Lower leg skin (tissue), 4 donors: ENCODE measurements at regions not wholly inside any gene's neighbourhood (a gene's known extent, or its start where the extent isn't known, plus 50 kb on each side); places are given as distances from the start of the nearest gene placed in this dataset.

Experiments used
- DNase-seq, 2 donors: peaks; one replicate each; pipeline ENCODE4 v3.0.0-alpha.2; 2019; ENCODE audit warnings: low spot score in 2 of 2
- H3K4me3 ChIP-seq: fragments of 200-600 bp; sonication (generic); 2 replicates; pipeline ENCODE4 v1.5.1; 2017; ENCODE audit warnings: mild to moderate bottlenecking, low read depth; ENCODE audit not compliant: poor library complexity, severe bottlenecking
- CTCF ChIP-seq, 3 donors: fragments of 450-650 bp; IDR thresholded peaks; one replicate each; pipeline ENCODE4 v1.5.1; 2016; ENCODE audit warnings: antibody characterized with exemption in 3 of 3, mild to moderate bottlenecking in 3 of 3, moderate library complexity in 2 of 3
- POLR2A ChIP-seq, 2 donors: fragments of 450-650 bp; IDR thresholded peaks; one replicate each; pipeline ENCODE4 v1.6.1; 2016 to 2017; ENCODE audit warnings: antibody characterized with exemption in 2 of 2, mild to moderate bottlenecking in 1 of 2, moderate library complexity in 1 of 2
- WGBS, 2 donors: methylation state at CpG; one replicate each; pipeline ENCODE4 v1.1.5; 2018; 5-methylcytosine and 5-hydroxymethylcytosine counted together
- intact Hi-C: fragments of 100-400 bp; cut with DNase I; formaldehyde crosslinking; loops from one replicate; pipeline ENCODE4 v1.15.0; 2023; ENCODE audit warnings: low total_unique reads

GRCh38 chr3:135499426-135499825, 466.1 kb upstream of the PPP2R3A start:
- TF ChIP-seq POLR2A (IDR thresholded peaks at IDR 0.05) (no peak), CTCF (IDR thresholded peaks at IDR 0.05) (no peak)
- 94 to 97% methylated on average over 2 of the region's 2 CpGs for WGBS, 2 donors
- intact Hi-C loops: no loop called here
- no peak for DNase-seq
- H3K4me3 ChIP-seq: no peak overlapping the region

GRCh38 chr3:135500034-135500433, 465.5 kb upstream of the PPP2R3A start:
- TF ChIP-seq CTCF (IDR thresholded peaks at IDR 0.05) (no peak), POLR2A (IDR thresholded peaks at IDR 0.05) (no peak)
- H3K4me3 ChIP-seq: no peak overlapping the region
- no peak for DNase-seq
- intact Hi-C loops: loop anchor here (5.0 kb wide), 1 partner anchor 708 kb away; no protein-coding TSS in a partner anchor
- 89 to 92% methylated on average over 3 of the region's 3 CpGs for WGBS, 2 donors

- WGBS, 2 donors: 62 to 65% methylated on average over 11 of the region's 11 CpGs
- no peak for DNase-seq
- H3K4me3 ChIP-seq: no peak overlapping the region
- intact Hi-C loops: loop anchor here (5.0 kb wide), 1 partner anchor 711 kb away; no protein-coding TSS in a partner anchor
- no peak for TF ChIP-seq POLR2A (IDR thresholded peaks at IDR 0.05)
- TF ChIP-seq CTCF (IDR thresholded peaks at IDR 0.05): no peak
Measured at GRCh38 chr3:135503065-135503759, 462.3 kb upstream of the PPP2R3A start.

- 27 to 31% methylated on average over 18 of the region's 18 CpGs for WGBS, 2 donors
- DNase-seq: peak in 1 of 2 donors; percentile 44
- intact Hi-C loops: loop anchor here (5.0 kb wide), 1 partner anchor 712 kb away; no protein-coding TSS in a partner anchor
- no peak overlapping the region for H3K4me3 ChIP-seq
- TF ChIP-seq POLR2A (IDR thresholded peaks at IDR 0.05) (no peak), CTCF (IDR thresholded peaks at IDR 0.05) (no peak)
Measured at GRCh38 chr3:135503760-135504686, 461.5 kb upstream of the PPP2R3A start.

DNA sequence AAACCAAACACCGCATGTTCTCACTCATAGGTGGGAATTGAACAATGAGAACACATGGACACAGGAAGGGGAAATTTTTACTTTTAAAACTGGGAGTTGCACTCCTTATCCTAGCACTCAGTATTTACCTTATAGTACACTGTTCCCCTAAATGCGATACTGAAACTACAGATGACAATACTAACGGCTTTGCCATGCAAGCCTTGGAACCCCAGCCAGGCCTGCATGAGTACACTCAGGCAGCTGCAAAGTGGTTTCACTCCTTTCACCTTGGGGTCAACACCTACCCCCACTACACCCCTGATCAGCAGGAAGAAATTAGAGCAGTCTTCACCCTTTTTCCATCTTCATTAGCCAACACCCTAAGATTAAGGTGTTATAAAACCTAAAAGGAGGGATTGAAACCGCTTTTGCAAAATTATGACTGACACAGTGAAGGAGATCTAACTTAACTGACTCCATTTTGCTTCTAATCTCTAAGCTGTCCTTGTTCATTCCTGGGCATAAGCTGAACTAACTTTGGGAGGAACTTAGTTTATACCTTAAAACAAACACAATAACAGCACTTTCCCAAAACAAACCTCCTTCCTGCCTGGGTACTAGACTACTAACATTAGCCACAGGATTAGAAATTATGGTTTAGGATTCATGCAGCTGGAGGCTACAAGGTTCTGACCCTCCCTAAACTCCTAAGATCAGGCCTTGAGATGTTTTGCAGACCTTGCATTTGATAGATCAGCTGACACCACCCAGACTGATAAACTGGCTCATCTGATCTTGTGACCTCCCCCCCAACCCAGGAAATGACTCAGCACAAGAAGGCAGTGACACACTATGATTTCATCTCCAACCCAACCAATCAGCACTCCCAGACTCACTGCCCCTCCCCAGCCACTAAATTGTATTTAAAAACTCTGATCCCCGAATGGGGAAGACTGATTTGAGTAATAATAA, 452.1 kb upstream of the PPP2R3A start:
- no peak overlapping the region for H3K4me3 ChIP-seq
- intact Hi-C loops: no loop called here
- DNase-seq: peak in 1 of 2 donors; percentile 16
- WGBS, 2 donors: 78 to 80% methylated on average over 5 of the region's 5 CpGs
- TF ChIP-seq CTCF (IDR thresholded peaks at IDR 0.05) (no peak), POLR2A (IDR thresholded peaks at IDR 0.05) (no peak)
